HK-2 (cell line): ENCODE measurements at regions not wholly inside any gene's neighbourhood (a gene's known extent, or its start where the extent isn't known, plus 50 kb on each side); places are given as distances from the start of the nearest gene placed in this dataset.

ENCODE experiments used
- DNase-seq: peaks from one replicate; pipeline ENCODE4 v3.0.0-alpha.2; 2018; ENCODE audit not compliant: unreplicated experiment

GRCh38 chr18:76571689-76572088 is 76.6 kb upstream of the ZNF516 start:
- no peak for DNase-seq

- DNase-seq: no peak
Observed at GRCh38 chr18:76570856-76571255, 75.8 kb upstream of the ZNF516 start.

DNA sequence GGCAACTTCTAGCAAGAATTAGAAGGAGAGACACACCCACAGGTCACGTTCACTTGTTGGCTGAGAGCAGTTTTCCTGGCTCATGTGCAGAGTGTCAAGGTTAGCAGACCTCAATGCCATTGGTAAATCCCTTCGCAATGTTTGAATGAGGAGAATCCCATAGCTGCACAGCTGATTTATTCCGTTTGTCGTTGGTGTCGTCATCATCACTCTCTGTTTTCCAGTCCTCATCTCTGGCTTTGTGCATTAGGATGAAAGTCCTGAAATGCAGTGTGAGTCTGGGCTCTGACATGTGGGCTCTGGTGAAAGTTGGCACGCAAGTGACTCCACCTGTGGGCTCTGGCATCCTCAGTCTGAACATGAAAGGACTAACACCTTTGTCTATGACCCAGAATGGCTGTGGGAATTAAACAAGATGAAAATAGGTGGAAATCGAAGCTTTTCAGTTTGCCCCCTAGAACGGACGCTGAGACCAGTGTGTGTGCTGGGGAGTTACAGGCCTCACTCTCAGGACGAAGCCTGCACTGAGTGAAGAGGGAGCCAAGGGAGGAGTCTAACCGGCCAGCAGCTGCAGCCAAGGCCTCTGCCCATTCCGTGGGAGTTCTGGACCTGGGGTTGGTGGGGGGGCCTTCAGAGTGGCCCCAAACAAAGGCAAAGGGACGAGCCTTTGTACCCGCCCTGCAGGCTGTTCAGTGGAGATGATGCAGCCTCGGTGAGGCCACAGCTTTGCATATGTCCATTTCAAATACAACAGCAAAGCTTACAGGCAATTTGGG is 74.8 kb upstream of the ZNF516 start:
- DNase-seq: no peak

DNA sequence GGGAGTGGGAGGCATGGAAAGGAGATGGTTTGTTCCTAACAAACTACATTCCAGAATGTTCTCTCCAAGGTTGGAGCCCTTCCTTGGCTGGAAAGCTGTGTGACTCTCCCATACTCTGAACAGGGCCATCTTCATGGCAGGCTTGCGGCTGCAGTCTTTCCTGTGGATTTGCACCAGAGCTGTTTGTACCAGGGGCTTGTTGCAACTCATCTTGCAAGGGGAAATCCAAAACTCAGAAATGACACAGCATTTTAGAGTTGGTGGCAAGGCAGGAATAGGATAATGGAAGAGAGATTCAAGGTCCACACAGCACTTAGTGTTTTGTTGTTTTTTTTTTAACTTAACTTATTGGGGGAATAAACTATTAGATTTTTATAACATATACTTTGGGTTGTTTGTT is 73.7 kb upstream of the ZNF516 start:
- DNase-seq: no peak

GRCh38 chr18:76567835-76568445 is 72.9 kb upstream of the ZNF516 start:
- no peak for DNase-seq

- no peak for DNase-seq
Observed at GRCh38 chr18:76566987-76567386, 71.9 kb upstream of the ZNF516 start.

- DNase-seq: no peak
Observed at GRCh38 chr18:76565238-76566173, 70.5 kb upstream of the ZNF516 start.

DNA sequence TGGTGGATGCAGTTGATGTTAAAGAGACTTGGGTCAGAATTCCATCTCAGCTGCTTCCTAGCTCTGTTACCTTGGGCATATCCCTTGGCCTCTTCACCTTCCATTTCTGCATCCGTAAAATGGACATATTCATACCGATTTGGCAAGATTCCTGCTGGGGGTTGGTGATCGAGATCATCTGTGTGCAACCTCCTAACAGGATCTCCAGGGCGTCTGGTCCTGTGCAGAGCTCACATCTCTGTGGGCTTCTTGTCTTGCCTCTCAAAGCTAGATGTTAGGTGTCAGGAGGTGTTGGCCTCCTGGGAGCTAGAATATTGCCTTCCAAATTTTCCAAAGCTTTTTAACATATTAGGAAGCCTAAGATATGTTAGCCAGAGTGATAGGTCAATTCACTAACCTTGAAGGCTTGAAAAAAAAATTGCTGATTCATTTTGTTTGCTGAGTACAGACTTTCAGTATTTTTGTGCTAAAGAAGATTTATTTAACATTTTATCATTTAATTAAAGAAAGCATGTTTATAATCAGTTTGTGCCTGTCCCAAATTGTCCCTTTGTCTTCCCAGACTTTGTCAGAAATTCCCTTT is 69.7 kb upstream of the ZNF516 start:
- no peak for DNase-seq

DNA sequence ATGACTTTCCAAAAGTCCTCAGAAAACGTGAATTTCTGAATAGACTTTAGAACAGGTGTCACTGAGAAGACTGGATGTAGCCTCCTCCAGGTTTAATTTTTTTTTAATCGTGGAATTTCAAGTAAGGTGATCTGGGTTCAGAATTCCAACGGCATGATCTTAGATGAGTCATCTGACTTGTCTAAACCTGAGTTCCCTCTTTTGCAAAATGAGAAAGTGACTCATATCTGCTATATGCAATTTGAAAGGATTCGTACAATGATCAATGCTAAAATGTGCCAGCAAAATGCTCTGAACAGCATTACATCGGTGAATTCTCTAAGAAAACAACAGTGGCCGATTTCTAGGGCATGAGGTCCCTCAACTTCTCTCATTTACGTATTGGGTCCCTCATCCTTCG is 69.1 kb upstream of the ZNF516 start:
- DNase-seq: no peak

DNA sequence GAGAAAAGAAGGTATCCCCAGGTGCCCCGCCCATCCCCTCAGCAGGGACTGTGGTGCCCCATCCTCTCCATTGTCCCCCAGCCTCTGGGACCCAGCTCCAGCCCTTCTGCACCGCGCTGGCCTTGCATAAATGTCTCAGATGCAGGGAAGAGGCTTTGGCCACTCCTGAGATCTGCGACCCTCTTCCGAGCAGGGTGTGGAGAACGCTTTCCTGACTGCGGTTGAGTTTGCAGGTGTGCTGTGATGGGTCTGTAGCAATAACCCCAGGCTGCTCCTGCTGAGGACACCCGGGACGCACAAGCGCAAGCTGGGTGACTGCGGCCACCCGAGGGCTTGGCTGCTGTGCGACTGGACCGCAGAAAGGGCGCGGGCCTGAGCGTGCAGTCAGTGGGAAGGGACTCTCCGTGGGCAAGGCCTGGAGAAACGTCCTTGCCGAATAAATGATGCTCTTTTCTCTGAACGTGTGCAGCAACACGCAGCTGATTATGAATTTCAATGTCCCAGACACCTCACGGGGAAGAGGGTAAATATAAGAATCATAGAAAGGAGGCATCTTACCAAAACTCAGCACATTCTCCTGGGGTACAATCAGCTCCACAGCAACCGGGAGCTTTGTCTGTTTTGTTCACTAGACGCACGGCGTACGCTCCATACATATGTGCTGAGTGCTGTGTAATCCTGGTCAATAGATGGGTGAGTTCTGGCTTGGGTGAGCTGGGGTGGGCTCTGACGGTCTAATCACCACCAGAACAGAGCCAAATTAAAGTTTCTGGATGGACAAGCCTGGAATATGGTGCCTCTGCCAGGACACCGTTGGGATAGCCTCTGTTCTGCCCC is 67.5 kb upstream of the ZNF516 start:
- no peak for DNase-seq

DNA sequence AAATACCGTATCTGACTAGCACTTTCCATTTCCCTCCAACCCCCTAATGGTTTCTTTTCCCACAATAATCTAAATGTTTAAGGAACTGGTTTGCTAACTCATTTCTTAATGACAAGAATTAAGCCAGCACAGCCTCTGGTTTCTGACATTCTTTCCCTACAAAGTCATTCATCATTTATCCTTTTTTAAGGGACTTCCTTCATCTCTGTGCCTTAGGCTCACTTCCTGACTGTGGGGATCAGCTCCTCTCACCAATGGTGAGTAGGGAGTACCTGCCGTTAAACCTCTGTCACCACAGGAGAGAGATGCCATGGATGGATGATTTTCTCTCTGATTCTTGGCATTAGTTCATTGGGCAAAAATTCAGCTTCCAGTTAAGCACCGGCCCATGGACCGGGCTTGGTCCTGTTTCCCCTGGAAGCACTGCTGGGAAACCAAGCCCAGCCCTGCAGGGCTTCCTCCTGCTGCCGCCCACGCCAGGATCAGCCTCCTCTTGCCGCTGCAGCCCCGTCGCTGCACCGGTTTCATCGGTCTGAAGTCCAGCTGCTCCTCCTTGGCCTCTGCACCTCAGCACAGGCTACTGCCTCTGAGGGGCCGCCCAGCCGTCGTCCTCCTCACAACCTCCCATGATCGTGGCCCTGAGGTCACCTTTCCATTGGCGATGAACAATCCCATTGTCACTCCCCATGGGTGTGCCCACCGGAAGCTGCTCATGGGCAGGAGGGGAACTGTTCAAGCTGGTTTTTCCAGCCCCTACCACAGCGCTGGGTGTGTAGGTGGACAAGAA is 64.0 kb upstream of the ZNF516 start:
- DNase-seq: peak; percentile 22

GRCh38 chr18:76557026-76557575 is 62.1 kb upstream of the ZNF516 start:
- no peak for DNase-seq

DNA sequence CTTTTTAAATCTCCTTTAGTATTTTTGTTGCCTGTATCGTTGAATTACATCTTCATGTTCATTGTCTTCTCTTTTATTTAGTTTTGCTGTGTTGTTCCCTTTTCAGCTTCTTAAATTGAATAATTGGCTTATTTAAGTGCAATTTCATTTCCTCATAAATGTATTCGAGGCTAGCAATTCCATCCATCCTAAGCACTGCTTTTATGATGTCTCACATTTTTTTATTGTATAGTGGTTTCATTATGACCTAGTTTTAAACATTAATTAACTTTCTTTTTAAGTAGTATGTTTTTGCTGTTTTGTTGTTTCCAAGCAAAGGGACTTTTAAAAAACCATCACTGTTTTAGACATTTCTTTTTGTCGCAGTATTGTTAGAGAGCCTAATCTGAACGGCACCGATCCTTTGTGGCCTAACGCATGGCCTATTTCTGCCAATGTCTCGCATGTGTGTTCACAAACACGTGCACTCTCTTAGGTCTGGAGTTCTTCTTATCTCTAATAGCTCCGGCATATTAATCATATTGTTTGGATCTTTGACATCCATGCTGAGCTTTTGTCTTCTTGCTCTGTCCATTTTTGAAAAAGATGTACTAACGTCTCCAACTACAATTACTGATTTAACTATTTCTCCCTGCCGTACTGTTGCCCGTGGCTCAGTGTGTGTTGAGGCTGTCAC is 59.6 kb upstream of the ZNF516 start:
- no peak for DNase-seq

DNA sequence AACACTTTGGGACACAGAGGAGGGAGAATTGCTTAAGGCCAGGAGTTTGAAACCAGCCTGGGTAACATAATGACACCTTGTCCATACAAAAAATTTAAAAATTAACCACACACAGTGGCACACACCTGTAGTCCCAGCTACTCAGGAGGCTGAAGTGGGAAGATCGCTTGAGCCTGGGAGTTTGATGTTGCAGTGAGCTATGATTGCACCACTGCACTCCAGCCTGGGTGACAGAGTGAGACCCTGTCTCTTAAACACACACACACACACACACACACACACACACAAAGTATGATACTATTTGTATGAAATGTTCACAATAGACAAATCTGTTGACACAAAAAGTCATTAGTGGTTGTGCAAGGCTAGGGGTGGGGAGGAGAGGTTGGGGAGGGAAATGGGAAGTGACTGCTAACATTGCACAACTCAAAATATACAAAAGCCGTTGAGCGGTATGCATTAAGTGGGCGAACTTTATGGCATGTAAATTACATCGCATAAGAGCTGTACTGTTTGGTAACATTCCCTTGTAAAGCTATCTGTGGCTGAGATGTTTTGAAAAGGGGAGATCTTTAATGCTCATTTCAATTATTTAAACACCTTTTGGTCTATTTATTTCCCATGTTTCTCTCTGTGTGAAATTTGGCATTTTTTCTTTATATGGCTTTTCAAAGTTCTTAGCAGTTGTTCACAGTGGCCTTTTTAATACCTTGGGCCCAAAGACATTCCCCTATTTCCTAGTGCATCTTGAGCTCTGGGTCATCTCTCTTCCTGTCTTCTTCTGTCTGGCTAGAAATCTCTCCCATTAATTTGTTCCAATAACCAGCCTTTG is 58.9 kb upstream of the ZNF516 start:
- DNase-seq: no peak

GRCh38 chr18:76548541-76548940 is 53.5 kb upstream of the ZNF516 start:
- DNase-seq: no peak

DNA sequence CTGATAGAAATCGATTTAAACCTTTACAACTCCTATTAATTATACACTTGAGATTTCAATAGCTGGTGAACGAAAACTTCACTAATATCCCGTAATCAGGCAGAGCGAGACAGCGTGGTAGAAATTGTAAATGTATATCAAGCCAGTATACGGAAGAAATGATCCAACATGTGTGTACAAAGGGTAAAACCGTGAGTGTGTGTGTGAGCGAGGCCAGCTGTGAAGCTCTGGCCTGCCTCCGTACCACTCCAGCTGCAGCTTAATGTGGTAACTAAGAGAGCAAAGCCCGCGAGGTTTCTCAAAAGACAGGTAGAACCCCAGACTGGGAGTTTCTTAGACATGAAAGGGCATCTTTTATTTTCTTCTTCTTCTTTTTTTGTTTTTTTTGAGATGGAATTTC is 52.3 kb upstream of the ZNF516 start:
- DNase-seq: no peak

DNA sequence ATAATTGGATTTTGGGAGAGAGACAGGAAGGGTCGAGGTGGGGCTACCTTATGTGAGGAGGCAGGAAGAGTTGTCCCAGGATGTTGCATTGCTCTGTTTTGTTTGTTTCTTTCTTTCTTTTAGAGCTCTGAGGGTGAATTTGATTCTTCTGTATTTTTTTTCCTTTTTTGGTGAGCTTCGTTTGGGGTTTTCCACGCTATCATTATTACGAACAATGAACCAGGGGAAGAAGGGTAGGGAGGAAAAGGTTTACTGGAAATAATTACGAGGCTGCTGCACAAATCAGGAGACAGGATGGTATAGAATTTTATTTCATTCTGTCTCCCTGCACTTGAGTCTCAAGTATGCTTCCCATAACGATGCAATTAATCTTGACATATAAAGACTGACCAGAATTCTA is 51.4 kb upstream of the ZNF516 start:
- DNase-seq: no peak

- no peak for DNase-seq
Observed at GRCh38 chr18:76546088-76546435, 51.0 kb upstream of the ZNF516 start.
